HUES48 (cell line): ENCODE measurements at regions not wholly inside any gene's neighbourhood (a gene's known extent, or its start where the extent isn't known, plus 50 kb on each side); places are given as distances from the start of the nearest gene placed in this dataset.
"Not testable (repeated sequence)": the region's sequence is repeated elsewhere in the genome, so short reads cannot be mapped to it uniquely, and the experiment has no call there.

ENCODE experiments used
- H3K27ac ChIP-seq: one replicate; pipeline ENCODE4 v1.7.0; 2013; ENCODE audit warnings: low read depth, low read length, inconsistent platforms
- H3K27me3 ChIP-seq: 2 replicates; pipeline ENCODE4 v1.6.1; 2013; ENCODE audit warnings: mild to moderate bottlenecking, low read length; ENCODE audit not compliant: control insufficient read depth, insufficient read depth
- H3K36me3 ChIP-seq: 2 replicates; pipeline ENCODE4 v1.6.1; 2013; ENCODE audit warnings: low read length; ENCODE audit not compliant: control insufficient read depth, insufficient read depth
- H3K4me1 ChIP-seq: 2 replicates; pipeline ENCODE4 v1.6.1; 2013; ENCODE audit warnings: mild to moderate bottlenecking, low read length; ENCODE audit not compliant: control insufficient read depth, insufficient read depth
- H3K4me3 ChIP-seq: 2 replicates; pipeline ENCODE4 v1.5.1; 2013; ENCODE audit warnings: mild to moderate bottlenecking, low read depth, low read length
- H3K9ac ChIP-seq: 2 replicates; pipeline ENCODE4 v1.6.1; 2013; ENCODE audit warnings: mild to moderate bottlenecking, low read depth, low read length, moderate library complexity
- H3K9me3 ChIP-seq: 2 replicates; pipeline ENCODE4 v1.6.1; 2013; ENCODE audit warnings: low read length; ENCODE audit not compliant: control insufficient read depth, insufficient read depth

GRCh38 chr9:102514541-102514940 lies 480.6 kb upstream of the CYLC2 start:
- no peaks in the 10 kb centered on the region for H3K9me3 ChIP-seq
- H3K9ac ChIP-seq: no peak overlapping the region
- no peaks in the 10 kb centered on the region for H3K36me3 ChIP-seq
- H3K4me1 ChIP-seq: no peaks in the 10 kb centered on the region
- no peaks in the 10 kb centered on the region for H3K27me3 ChIP-seq
- no peak overlapping the region for H3K27ac ChIP-seq
- H3K4me3 ChIP-seq: no peak overlapping the region

- Histone ChIP-seq H3K36me3 (no peaks in the 10 kb centered on the region), H3K4me1 (no peaks in the 10 kb centered on the region), H3K27ac (no peak overlapping the region), H3K9me3 (no peaks in the 10 kb centered on the region), H3K4me3 (no peak overlapping the region), H3K27me3 (no peaks in the 10 kb centered on the region), H3K9ac (no peak overlapping the region)
Measured at GRCh38 chr9:102507044-102507687, 488.0 kb upstream of the CYLC2 start.

- Histone ChIP-seq H3K4me1 (no peaks in the 10 kb centered on the region), H3K36me3 (no peaks in the 10 kb centered on the region), H3K9ac (no peak overlapping the region), H3K27me3 (no peaks in the 10 kb centered on the region), H3K4me3 (no peak overlapping the region), H3K27ac (no peak overlapping the region), H3K9me3 (no peaks in the 10 kb centered on the region)
Measured at GRCh38 chr9:102506406-102506805, 488.7 kb upstream of the CYLC2 start.

- Histone ChIP-seq H3K4me3 (no peak overlapping the region), H3K27ac (no peak overlapping the region), H3K9ac (no peak overlapping the region), H3K36me3 (no peaks in the 10 kb centered on the region), H3K9me3 (no peaks in the 10 kb centered on the region), H3K27me3 (no peaks in the 10 kb centered on the region), H3K4me1 (no peaks in the 10 kb centered on the region)
Measured at GRCh38 chr9:102499468-102499867, 495.7 kb upstream of the CYLC2 start.

- Histone ChIP-seq H3K4me1 (no peaks in the 10 kb centered on the region), H3K4me3 (no peak overlapping the region), H3K9ac (no peak overlapping the region), H3K27me3 (no peaks in the 10 kb centered on the region), H3K9me3 (no peaks in the 10 kb centered on the region), H3K27ac (no peak overlapping the region), H3K36me3 (no peaks in the 10 kb centered on the region)
Measured at GRCh38 chr9:102497709-102498108, 497.4 kb upstream of the CYLC2 start.

- not testable (repeated sequence) for H3K9me3 ChIP-seq
Measured at GRCh38 chr9:102486976-102487375, 508.2 kb upstream of the CYLC2 start.

GRCh38 chr9:102483651-102484050 lies 511.5 kb upstream of the CYLC2 start:
- H3K27me3 ChIP-seq: no peaks in the 10 kb centered on the region
- H3K4me1 ChIP-seq: no peaks in the 10 kb centered on the region
- no peaks in the 10 kb centered on the region for H3K9me3 ChIP-seq
- no peak overlapping the region for H3K4me3 ChIP-seq
- no peak overlapping the region for H3K9ac ChIP-seq
- no peak overlapping the region for H3K27ac ChIP-seq
- no peaks in the 10 kb centered on the region for H3K36me3 ChIP-seq

More at GRCh38 chr9:102486976-102487375, 508.2 kb upstream of the CYLC2 start:
- H3K4me1 ChIP-seq, H3K4me3 ChIP-seq, H3K27me3 ChIP-seq, H3K27ac ChIP-seq, H3K9ac ChIP-seq, H3K36me3 ChIP-seq: not testable (repeated sequence)

GRCh38 chr9:102482776-102483175 lies 512.4 kb upstream of the CYLC2 start:
- Histone ChIP-seq H3K9ac (no peak overlapping the region), H3K9me3 (no peaks in the 10 kb centered on the region), H3K27me3 (no peaks in the 10 kb centered on the region), H3K27ac (no peak overlapping the region), H3K4me1 (no peaks in the 10 kb centered on the region), H3K36me3 (no peaks in the 10 kb centered on the region), H3K4me3 (no peak overlapping the region)

- no peak overlapping the region for H3K27ac ChIP-seq
- H3K9ac ChIP-seq: no peak overlapping the region
- no peaks in the 10 kb centered on the region for H3K27me3 ChIP-seq
- H3K4me3 ChIP-seq: no peak overlapping the region
- no peaks in the 10 kb centered on the region for H3K4me1 ChIP-seq
- no peaks in the 10 kb centered on the region for H3K36me3 ChIP-seq
- H3K9me3 ChIP-seq: no peaks in the 10 kb centered on the region
Measured at GRCh38 chr9:102479191-102479590, 515.9 kb upstream of the CYLC2 start.

- H3K36me3 ChIP-seq: no peaks in the 10 kb centered on the region
- no peaks in the 10 kb centered on the region for H3K27me3 ChIP-seq
- no peak overlapping the region for H3K9ac ChIP-seq
- H3K4me1 ChIP-seq: no peaks in the 10 kb centered on the region
- H3K27ac ChIP-seq: no peak overlapping the region
- H3K4me3 ChIP-seq: no peak overlapping the region
- no peaks in the 10 kb centered on the region for H3K9me3 ChIP-seq
Measured at GRCh38 chr9:102474357-102474756, 520.8 kb upstream of the CYLC2 start.

- not testable (repeated sequence) for H3K4me1 ChIP-seq, H3K36me3 ChIP-seq, H3K27me3 ChIP-seq, H3K27ac ChIP-seq, H3K9me3 ChIP-seq, H3K4me3 ChIP-seq, H3K9ac ChIP-seq
Measured at GRCh38 chr9:102469430-102469829, 525.7 kb upstream of the CYLC2 start.
